ENCODE measurements at regions not wholly inside any gene's neighbourhood (a gene's known extent, or its start where the extent isn't known, plus 50 kb on each side); places are given as distances from the start of the nearest gene placed in this dataset.

- no peak for TF ChIP-seq NFXL1 (IDR thresholded peaks at IDR 0.05; ENCODE audit: borderline replicate concordance)
- TF ChIP-seq, protein P1, sequence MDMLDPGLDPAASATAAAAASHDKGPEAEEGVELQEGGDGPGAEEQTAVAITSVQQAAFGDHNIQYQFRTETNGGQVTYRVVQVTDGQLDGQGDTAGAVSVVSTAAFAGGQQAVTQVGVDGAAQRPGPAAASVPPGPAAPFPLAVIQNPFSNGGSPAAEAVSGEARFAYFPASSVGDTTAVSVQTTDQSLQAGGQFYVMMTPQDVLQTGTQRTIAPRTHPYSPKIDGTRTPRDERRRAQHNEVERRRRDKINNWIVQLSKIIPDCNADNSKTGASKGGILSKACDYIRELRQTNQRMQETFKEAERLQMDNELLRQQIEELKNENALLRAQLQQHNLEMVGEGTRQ (IDR thresholded peaks at IDR 0.05; ENCODE audit: borderline replicate concordance, low read depth, low read length) = no peak
- no peak for TF ChIP-seq EP300 (IDR thresholded peaks at IDR 0.05; ENCODE audit: borderline replicate concordance in 1 of 2, control insufficient read depth in 1 of 2, low read depth in 2 of 2, low read length in 2 of 2)
- TF ChIP-seq TCF12 (IDR thresholded peaks at IDR 0.05; ENCODE audit: low read depth, low read length) = no peak
- TF ChIP-seq SIN3A (IDR thresholded peaks at IDR 0.05; ENCODE audit: low read depth, low read length) = no peak
- TF ChIP-seq, protein P2, sequence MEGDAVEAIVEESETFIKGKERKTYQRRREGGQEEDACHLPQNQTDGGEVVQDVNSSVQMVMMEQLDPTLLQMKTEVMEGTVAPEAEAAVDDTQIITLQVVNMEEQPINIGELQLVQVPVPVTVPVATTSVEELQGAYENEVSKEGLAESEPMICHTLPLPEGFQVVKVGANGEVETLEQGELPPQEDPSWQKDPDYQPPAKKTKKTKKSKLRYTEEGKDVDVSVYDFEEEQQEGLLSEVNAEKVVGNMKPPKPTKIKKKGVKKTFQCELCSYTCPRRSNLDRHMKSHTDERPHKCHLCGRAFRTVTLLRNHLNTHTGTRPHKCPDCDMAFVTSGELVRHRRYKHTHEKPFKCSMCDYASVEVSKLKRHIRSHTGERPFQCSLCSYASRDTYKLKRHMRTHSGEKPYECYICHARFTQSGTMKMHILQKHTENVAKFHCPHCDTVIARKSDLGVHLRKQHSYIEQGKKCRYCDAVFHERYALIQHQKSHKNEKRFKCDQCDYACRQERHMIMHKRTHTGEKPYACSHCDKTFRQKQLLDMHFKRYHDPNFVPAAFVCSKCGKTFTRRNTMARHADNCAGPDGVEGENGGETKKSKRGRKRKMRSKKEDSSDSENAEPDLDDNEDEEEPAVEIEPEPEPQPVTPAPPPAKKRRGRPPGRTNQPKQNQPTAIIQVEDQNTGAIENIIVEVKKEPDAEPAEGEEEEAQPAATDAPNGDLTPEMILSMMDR (IDR thresholded peaks at IDR 0.05 in 2 of 3, conservative IDR thresholded peaks at IDR 0.05 in 1 of 3; ENCODE audit: control insufficient read depth in 2 of 3, extremely low read depth in 1 of 3, insufficient read depth in 1 of 3, low read depth in 3 of 3, low read length in 3 of 3) = no peak
Observed at GRCh38 chr5:92613546-92613945, 967.5 kb downstream of the NR2F1-AS1 start.

Data from GM12878 (cell line).